ENCODE measurements at regions not wholly inside any gene's neighbourhood (a gene's known extent, or its start where the extent isn't known, plus 50 kb on each side); places are given as distances from the start of the nearest gene placed in this dataset.

DNA sequence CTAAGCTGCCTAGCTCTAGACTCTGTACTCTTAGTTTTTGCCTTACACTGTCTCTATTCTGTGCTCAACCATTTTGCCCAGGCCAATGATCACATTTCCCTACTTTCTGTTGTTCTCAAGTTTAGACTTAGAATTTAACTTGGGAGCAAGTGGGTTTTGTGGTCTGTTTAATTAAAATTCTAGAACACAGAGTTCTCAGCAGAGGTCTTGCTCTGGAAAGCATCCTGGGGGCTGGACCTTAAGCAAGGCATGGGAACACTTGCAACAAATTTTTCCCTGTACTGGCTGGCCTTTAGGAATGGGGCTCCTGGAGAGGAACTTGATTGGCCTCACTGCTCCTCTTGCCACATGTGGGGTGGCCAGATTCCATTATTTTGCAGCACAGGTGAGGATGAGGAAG lies 236.3 kb upstream of the LRTM1 start:
- Mint-ChIP-seq H3K4me1 (ENCODE audit: low read depth) (no peaks in the 10 kb centered on the region), H3K27ac (no peak overlapping the region), H3K4me3 (ENCODE audit: low read depth) (no peak overlapping the region), H3K36me3 (ENCODE audit: low read depth) (no peaks in the 10 kb centered on the region), H3K9me3 (peaks cover 8% of the 10 kb centered on the region), H3K27me3 (ENCODE audit: low read depth) (no peaks in the 10 kb centered on the region)
- intact Hi-C loops (cut with micrococcal nuclease), result no loop called here
- DNase-seq (ENCODE audit: low spot score), result no peak

DNA sequence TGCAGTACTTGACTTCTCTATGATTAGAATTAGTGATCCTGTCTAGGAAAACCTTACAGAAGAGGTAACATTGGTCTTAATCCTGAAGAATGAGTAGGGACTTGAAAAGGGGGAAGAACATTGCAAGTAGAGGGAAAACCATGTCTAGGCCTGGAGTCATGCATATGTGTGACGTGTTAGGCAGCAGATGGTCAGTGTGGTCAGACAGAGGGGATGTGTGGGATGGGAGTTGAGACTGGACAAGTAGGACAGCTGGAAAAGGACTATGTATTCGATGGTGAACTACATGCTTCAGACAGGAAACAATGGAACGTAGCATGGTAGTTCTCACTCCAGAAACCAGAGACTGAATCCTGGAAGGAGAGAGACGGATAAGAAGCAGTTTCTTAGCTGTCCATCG lies 235.6 kb upstream of the LRTM1 start:
- H3K36me3 Mint-ChIP-seq (ENCODE audit: low read depth), result no peaks in the 10 kb centered on the region

DNA sequence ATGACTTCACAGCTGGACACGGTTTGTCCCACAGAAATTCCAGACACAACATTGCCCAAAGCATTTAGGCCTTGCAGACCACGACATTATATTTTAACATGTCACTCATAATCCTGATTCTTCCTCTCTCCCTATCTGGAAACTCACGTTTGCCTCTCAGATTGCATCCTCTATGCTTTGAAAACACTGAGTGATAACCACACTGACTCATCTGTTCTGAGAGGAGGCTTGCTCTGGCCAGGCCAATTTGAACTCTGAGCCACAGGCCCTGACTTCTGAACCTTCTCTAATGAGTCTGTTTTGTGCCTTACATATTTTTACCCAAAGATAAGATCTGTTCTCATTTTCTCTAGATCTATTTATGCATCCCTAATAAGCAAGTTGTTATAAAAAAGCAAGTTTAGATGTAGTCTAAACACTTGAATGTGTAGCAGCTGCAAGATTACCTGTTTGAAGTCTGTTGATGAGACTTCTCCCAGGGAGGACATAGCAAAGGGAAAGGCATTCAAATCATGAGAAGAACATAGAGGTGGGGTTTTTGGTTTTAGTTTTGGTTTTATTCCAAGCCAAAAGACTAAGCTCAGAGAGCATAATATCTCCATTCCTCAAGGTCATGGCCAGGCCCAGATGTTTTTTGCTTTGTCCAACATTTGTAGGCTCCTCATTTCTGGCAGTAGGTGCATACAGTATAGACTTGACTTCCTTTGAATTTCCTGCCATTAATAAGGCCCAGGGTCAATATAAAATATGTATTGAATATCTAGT lies 234.4 kb upstream of the LRTM1 start:
- DNase-seq (ENCODE audit: low spot score), result no peak
- Mint-ChIP-seq H3K4me3 (ENCODE audit: low read depth) (no peak overlapping the region), H3K36me3 (ENCODE audit: low read depth) (no peaks in the 10 kb centered on the region), H3K27ac (no peak overlapping the region), H3K9me3 (peaks cover 8% of the 10 kb centered on the region), H3K27me3 (ENCODE audit: low read depth) (no peaks in the 10 kb centered on the region), H3K4me1 (ENCODE audit: low read depth) (no peaks in the 10 kb centered on the region)
- intact Hi-C loops (cut with micrococcal nuclease), result no loop called here

More for the DNA sequence above, 235.6 kb upstream of the LRTM1 start:
- H3K27me3 Mint-ChIP-seq (ENCODE audit: low read depth), result no peaks in the 10 kb centered on the region
- H3K9me3 Mint-ChIP-seq, result peaks cover 8% of the 10 kb centered on the region
- no peaks in the 10 kb centered on the region for H3K4me1 Mint-ChIP-seq (ENCODE audit: low read depth)
- DNase-seq (ENCODE audit: low spot score), result no peak
- H3K4me3 Mint-ChIP-seq (ENCODE audit: low read depth), result no peak overlapping the region
- no peak overlapping the region for H3K27ac Mint-ChIP-seq
- intact Hi-C loops (cut with micrococcal nuclease), result no loop called here

DNA sequence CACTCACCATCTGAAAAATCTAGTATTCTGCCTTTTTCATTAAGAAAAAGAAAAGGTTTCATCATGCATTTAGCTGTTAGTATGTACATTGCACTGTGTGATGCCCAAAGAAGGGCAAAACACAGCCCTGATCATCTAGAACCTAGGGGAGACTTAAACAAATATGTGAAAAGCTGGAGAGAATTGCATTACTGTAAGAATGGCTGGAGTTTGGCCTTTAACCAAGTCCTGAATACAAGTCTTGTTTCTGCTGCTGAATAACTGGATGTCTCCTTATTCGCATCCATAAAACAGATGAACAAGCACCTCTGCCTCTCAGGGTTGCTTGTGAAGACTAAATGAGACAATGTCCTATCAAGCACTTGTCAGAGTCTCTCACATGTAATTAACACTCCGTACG lies 233.4 kb upstream of the LRTM1 start:
- Mint-ChIP-seq H3K9me3 (peaks cover 8% of the 10 kb centered on the region), H3K4me3 (ENCODE audit: low read depth) (no peak overlapping the region), H3K4me1 (ENCODE audit: low read depth) (no peaks in the 10 kb centered on the region), H3K27ac (no peak overlapping the region), H3K27me3 (ENCODE audit: low read depth) (no peaks in the 10 kb centered on the region), H3K36me3 (ENCODE audit: low read depth) (no peaks in the 10 kb centered on the region)
- no peak for DNase-seq (ENCODE audit: low spot score)
- intact Hi-C loops (cut with micrococcal nuclease), result no loop called here

DNA sequence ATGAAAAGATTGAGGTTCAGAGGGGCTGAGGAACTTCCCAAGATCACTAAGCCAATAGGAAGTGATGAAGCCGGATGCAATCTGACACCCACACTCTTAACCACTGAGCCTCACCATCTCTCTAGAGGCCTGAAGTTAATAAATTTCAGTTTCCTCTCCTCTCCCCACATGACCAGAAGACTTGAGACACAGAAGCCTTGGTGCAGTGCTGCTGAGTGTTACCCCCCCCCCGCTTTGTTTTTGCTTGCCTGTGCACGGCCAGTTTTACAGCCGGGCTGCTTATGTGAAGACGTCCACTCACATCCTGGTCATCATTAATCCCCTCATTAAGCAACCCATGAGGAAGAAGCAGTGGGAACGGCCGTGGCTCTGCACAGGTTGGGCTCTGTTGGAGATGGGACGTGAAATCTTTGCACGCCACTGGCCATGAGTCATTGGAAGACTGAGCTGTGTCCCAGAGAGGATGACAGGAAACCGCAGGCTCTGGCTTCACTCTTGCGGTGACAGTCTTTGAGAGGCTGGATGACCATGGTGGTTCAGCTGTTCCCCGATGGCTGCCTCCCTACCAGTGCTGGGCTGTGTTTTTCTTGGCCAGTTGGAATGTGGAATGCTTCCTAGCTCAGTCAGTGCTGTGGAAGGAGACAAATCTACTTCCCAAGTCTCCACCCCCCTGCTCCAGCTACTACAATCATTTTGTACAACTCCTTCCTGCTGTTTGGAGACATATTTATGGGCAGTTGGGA lies 232.6 kb upstream of the LRTM1 start:
- Mint-ChIP-seq H3K4me3 (ENCODE audit: low read depth) (no peak overlapping the region), H3K4me1 (ENCODE audit: low read depth) (no peaks in the 10 kb centered on the region), H3K36me3 (ENCODE audit: low read depth) (no peaks in the 10 kb centered on the region), H3K27me3 (ENCODE audit: low read depth) (no peaks in the 10 kb centered on the region), H3K9me3 (peaks cover 8% of the 10 kb centered on the region), H3K27ac (no peak overlapping the region)
- DNase-seq (ENCODE audit: low spot score), result no peak
- intact Hi-C loops (cut with micrococcal nuclease), result no loop called here

DNA sequence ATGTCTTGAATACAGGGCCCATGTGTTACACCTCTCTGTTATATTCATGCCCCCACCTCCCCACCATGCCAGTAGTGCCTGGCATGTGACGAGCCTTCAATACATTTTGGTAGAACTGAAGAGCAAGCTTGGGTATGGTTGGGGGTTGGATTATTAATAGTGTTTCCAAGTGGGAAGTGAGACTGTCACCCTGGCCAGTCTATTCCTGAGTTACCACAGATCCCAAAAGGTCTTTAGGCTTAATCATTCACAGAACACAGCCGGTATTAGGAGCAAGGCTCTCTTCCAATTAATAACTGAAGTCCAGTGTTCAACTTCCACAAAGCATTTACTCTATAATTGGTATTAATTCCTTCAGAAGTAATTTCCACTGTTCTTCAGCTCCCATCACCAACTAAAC lies 231.9 kb upstream of the LRTM1 start:
- Mint-ChIP-seq H3K27ac (no peak overlapping the region), H3K27me3 (ENCODE audit: low read depth) (no peaks in the 10 kb centered on the region), H3K36me3 (ENCODE audit: low read depth) (no peaks in the 10 kb centered on the region), H3K4me1 (ENCODE audit: low read depth) (no peaks in the 10 kb centered on the region), H3K4me3 (ENCODE audit: low read depth) (no peak overlapping the region), H3K9me3 (peaks cover 12% of the 10 kb centered on the region)
- intact Hi-C loops (cut with micrococcal nuclease), result no loop called here
- DNase-seq (ENCODE audit: low spot score), result no peak

DNA sequence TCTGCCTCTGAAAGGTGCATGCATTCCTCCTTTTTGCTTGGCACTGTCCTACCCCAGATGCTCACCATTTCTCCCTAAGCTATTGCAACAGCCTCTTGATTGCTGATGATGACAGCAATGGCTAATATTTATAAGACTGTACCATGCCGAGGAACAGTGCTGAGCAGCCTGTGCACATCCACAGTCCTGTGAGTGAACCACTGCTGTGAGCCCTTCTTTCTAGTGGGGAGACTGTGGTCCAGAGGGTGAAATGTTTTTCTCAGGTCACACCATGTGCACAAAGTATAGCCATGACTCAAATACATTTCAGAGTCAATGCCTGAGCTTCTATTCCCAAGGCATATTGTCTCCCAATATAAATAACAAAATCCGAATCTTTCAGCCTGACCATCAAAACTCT lies 231.2 kb upstream of the LRTM1 start:
- H3K4me1 Mint-ChIP-seq (ENCODE audit: low read depth), result no peaks in the 10 kb centered on the region
- H3K9me3 Mint-ChIP-seq, result peaks cover 14% of the 10 kb centered on the region
- no peaks in the 10 kb centered on the region for H3K27me3 Mint-ChIP-seq (ENCODE audit: low read depth)
- intact Hi-C loops (cut with micrococcal nuclease), result no loop called here
- DNase-seq (ENCODE audit: low spot score), result no peak
- H3K4me3 Mint-ChIP-seq (ENCODE audit: low read depth), result no peak overlapping the region
- H3K27ac Mint-ChIP-seq, result no peak overlapping the region
- H3K36me3 Mint-ChIP-seq (ENCODE audit: low read depth), result no peaks in the 10 kb centered on the region

DNA sequence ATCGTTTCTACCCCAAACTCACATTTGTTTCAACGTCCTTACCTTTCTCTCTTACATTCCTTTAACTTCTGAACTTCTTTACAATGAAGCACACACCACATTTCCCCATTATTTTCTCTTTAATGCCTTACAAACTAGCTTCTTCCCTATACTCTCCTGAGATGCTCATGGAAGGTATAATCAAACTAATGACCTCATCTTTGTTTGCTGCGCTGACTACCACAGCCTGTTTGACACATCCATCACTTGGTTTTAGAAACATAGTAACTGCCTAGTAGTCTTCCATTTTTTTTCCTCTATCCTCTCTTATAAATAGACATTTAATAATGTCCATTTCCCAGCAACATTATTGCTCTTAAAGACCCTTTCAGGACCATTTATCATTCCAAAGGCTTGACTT lies 230.5 kb upstream of the LRTM1 start:
- peaks cover 13% of the 10 kb centered on the region for H3K9me3 Mint-ChIP-seq
- no peaks in the 10 kb centered on the region for H3K27me3 Mint-ChIP-seq (ENCODE audit: low read depth)
- H3K4me3 Mint-ChIP-seq (ENCODE audit: low read depth), result no peak overlapping the region
- H3K27ac Mint-ChIP-seq, result no peak overlapping the region
- H3K4me1 Mint-ChIP-seq (ENCODE audit: low read depth), result no peaks in the 10 kb centered on the region
- DNase-seq (ENCODE audit: low spot score), result no peak
- intact Hi-C loops (cut with micrococcal nuclease), result no loop called here
- no peaks in the 10 kb centered on the region for H3K36me3 Mint-ChIP-seq (ENCODE audit: low read depth)

DNA sequence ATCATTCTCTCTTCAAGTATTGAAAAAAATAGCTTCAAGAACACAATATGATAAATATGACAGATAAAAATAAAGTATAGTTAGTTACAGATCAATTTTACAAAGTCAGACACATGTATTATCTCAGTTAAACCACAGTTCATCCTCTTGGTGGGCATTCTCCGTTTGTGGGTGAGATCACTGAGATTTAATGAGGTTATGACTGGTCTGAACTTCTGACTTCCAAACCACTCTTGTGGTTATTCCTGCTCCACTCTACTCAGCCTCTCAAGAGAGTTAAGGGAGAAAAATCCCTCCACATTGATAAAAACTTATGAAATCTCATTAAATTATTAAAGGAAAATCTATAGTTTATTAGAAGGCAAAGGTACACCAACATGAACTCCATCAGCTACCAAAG lies 229.9 kb upstream of the LRTM1 start:
- Mint-ChIP-seq H3K27ac (no peak overlapping the region), H3K36me3 (ENCODE audit: low read depth) (no peaks in the 10 kb centered on the region), H3K4me3 (ENCODE audit: low read depth) (no peak overlapping the region), H3K4me1 (ENCODE audit: low read depth) (no peaks in the 10 kb centered on the region), H3K9me3 (peaks cover 10% of the 10 kb centered on the region), H3K27me3 (ENCODE audit: low read depth) (no peaks in the 10 kb centered on the region)
- no peak for DNase-seq (ENCODE audit: low spot score)
- intact Hi-C loops (cut with micrococcal nuclease), result no loop called here

DNA sequence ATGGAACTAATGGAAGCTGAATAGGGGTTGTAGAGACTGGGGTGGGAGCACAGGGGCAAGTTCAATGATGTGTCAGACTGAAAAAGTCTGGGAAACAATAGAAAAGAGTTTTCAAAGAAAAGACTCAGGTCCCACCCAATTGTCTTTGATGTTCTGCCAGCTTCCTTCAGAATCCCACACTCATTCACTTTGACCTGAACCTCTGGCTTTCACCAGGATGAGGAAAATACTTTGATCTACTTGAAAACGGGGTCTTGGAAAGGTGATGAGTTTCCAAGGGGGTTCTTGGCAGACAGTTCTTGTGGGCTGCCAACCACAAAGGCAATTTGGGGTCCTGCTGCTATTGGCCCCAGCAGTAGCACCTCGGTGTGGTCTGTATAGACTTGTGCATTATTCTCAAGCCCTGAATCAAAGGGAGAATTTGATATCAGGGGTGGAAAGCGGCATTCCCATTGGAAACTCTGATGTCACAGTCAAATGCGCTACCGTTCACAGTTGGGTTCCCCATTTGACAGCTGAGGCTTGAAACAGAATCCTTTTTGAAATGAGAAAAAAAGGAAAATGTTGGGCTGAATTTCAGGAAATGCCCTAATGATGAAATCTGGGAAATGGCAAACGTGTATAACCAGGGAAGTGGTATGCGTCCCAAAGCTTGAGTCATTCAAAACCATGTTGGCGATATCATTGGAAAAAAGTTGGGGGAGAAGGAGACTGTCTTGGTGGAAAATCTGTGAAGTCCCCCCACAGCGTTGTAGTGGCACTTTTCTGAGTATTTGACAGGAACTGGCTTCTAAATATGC lies 229.2 kb upstream of the LRTM1 start:
- no peaks in the 10 kb centered on the region for H3K27me3 Mint-ChIP-seq (ENCODE audit: low read depth)
- no peak for DNase-seq (ENCODE audit: low spot score)
- intact Hi-C loops (cut with micrococcal nuclease), result no loop called here
- no peaks in the 10 kb centered on the region for H3K36me3 Mint-ChIP-seq (ENCODE audit: low read depth)
- H3K9me3 Mint-ChIP-seq, result peaks cover 15% of the 10 kb centered on the region
- H3K27ac Mint-ChIP-seq, result no peak overlapping the region
- no peak overlapping the region for H3K4me3 Mint-ChIP-seq (ENCODE audit: low read depth)
- H3K4me1 Mint-ChIP-seq (ENCODE audit: low read depth), result no peaks in the 10 kb centered on the region

DNA sequence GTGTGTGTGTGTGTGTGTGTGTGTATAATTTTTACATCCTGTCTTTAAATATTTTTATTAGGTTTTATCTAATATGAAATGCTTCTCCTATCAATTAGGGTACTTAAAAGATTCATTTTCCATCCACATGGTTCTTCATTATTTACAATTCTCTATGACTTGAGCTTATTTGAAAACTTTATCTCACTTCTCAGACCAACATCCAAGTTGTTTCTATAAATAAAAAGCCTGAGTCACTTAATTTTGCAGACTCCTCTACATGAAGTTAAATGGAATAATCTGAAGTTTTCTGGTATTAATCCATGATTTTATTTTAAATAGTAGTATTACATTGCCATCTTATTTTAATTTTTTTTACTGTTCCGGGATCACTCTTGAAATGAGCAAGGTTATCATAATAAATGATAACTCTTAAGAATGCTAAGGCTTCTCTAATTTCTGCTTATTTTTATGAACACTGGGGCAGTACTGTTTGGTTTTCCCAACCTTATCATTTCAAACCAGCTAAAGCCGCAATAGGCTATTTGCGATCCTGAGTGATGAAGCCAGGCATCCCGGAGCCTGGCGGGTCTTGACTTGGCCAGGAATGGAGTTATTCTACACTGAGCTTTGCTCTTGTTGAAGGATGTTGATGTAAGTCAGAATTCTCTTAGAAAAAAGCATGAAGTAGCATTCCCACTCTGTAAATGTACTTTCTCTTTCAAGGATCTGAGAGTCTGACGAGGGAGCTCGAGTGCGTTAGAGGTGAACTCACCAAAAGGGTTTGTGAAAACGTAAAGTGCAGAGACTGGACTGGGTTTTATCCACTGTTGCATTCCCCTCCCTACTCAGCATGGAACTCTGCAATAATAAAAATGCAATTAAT lies 220.2 kb upstream of the LRTM1 start:
- Mint-ChIP-seq H3K36me3 (ENCODE audit: low read depth) (no peaks in the 10 kb centered on the region), H3K4me1 (ENCODE audit: low read depth) (no peaks in the 10 kb centered on the region)
- intact Hi-C loops (cut with micrococcal nuclease), result no loop called here

DNA sequence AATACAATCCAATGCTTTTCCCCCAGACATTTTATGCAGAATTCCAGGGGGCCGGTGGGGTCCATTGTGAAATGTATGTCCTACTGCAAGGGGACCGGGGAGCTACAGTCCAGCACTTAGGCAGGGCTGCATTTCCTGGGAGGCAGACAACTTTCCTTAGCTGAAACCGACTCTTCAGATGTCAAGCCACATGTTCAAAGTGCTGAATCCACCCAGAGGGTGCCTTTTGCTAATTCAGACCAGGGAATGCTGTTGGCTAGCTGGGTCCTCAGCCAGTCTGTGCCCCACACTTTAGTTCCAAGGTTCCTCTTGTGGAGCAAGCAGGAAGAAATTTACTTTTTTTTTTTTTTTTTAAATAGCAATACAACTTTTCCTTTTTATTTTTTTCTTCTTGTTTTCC lies 219.5 kb upstream of the LRTM1 start:
- DNase-seq (ENCODE audit: low spot score), result no peak
- no peaks in the 10 kb centered on the region for H3K4me1 Mint-ChIP-seq (ENCODE audit: low read depth)
- H3K9me3 Mint-ChIP-seq, result peaks cover 7% of the 10 kb centered on the region
- H3K27ac Mint-ChIP-seq, result no peak overlapping the region
- intact Hi-C loops (cut with micrococcal nuclease), result no loop called here
- H3K36me3 Mint-ChIP-seq (ENCODE audit: low read depth), result no peaks in the 10 kb centered on the region
- no peak overlapping the region for H3K4me3 Mint-ChIP-seq (ENCODE audit: low read depth)
- H3K27me3 Mint-ChIP-seq (ENCODE audit: low read depth), result no peaks in the 10 kb centered on the region

More for the DNA sequence above, 220.2 kb upstream of the LRTM1 start:
- H3K27me3 Mint-ChIP-seq (ENCODE audit: low read depth), result no peaks in the 10 kb centered on the region
- no peak overlapping the region for H3K27ac Mint-ChIP-seq
- no peak for DNase-seq (ENCODE audit: low spot score)
- no peak overlapping the region for H3K4me3 Mint-ChIP-seq (ENCODE audit: low read depth)
- peaks cover 10% of the 10 kb centered on the region for H3K9me3 Mint-ChIP-seq
